ENCODE measurements at regions not wholly inside any gene's neighbourhood (a gene's known extent, or its start where the extent isn't known, plus 50 kb on each side); places are given as distances from the start of the nearest gene placed in this dataset.

DNA sequence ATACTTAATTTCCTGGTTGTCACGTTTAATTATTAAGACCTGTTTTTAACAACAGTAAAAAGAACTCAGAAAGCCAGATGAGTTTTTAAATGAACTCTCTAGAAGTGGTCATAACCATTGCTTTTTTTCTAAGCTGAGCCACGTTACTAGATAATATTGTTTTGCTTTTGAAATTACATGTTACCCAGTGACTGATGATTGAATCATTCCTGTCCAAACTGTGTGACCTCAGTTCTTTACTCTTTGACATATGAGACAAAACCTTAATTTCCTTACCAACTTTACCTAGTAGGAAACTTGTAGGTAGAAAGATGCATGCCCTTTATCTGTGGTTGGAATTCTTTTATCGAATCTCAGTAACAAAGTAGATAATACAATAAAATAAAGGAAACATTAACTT, 411.7 kb downstream of the SH3GL2 start:
- TF ChIP-seq, protein P1, sequence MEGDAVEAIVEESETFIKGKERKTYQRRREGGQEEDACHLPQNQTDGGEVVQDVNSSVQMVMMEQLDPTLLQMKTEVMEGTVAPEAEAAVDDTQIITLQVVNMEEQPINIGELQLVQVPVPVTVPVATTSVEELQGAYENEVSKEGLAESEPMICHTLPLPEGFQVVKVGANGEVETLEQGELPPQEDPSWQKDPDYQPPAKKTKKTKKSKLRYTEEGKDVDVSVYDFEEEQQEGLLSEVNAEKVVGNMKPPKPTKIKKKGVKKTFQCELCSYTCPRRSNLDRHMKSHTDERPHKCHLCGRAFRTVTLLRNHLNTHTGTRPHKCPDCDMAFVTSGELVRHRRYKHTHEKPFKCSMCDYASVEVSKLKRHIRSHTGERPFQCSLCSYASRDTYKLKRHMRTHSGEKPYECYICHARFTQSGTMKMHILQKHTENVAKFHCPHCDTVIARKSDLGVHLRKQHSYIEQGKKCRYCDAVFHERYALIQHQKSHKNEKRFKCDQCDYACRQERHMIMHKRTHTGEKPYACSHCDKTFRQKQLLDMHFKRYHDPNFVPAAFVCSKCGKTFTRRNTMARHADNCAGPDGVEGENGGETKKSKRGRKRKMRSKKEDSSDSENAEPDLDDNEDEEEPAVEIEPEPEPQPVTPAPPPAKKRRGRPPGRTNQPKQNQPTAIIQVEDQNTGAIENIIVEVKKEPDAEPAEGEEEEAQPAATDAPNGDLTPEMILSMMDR (IDR thresholded peaks at IDR 0.05; ENCODE audit: insufficient read depth, low read depth, low read length): no peak
- no peak for TF ChIP-seq EZH2 (IDR thresholded peaks at IDR 0.05; ENCODE audit: insufficient read depth, low read length)

Measured in astrocyte (in vitro differentiated cells and primary cell).